Endometrium (tissue), 2 donors: ENCODE measurements at regions not wholly inside any gene's neighbourhood (a gene's known extent, or its start where the extent isn't known, plus 50 kb on each side); places are given as distances from the start of the nearest gene placed in this dataset.

Experiments
- FAIRE-seq: peaks from 2 replicates; lab custom pipeline; 2012; peaks lifted over from hg19 to GRCh38; lab: Jason Lieb, UNC
- donor health status: control.
- donor health status: control.

DNA sequence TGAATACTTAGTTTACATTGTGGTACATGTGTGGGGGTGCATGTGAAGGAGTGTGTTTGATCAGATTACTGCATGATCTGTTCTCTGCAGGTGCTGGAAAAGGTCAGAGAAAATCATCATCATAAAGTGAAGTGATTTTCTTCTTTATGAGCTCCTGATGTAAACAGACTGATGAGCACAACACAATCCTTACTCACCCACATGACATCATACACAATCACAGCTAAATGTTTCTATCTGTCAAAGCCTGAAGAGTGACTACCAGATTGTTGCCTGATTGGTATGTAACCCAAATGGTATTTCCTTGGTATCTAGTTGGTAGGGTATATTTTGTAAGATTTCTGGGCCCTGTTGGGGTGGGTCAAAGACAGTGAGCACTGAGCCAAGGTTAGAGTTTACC, 270.8 kb downstream of the FOXG1 start:
- FAIRE-seq, result no peak

DNA sequence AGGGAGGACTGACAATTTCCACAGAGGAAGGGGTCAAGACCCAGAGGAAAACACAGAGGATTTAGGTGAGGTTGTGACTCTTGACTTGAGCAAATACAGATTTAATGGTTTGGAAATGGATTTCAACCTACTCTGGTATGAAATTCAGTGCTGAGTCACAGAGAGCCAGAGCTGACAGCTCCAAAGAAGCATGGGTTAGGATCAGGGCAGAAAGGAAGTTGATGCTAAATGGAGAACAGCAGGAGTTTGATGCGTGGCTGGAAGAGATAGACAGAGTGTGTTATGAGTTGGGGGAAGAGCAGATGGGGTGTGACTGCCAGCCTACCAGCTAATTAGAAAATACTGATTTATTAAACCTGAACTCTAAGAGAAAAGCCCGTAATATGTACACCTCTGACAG, 272.6 kb downstream of the FOXG1 start:
- FAIRE-seq, result no peak

DNA sequence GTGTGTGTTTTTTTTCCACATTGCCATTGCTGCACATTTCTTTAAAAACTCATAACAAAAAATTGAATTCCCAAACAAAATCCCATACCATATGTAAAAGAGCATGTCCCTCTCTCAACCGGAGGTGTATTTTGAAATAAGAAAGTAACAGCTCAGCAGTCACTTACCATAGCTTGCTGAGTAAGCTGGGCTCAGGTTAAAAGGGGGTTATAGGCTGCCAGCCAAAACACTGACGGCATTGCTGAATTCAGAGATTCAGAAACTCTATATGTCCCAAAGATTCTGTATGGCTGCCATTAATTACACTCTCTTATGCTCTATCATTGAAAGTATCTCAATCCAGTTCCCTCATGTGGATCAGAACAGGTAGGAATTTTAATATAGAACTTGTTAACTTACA, 276.0 kb downstream of the FOXG1 start:
- FAIRE-seq, result no peak

- FAIRE-seq, result no peak
Measured at GRCh38 chr14:29043737-29044136, 277.1 kb downstream of the FOXG1 start.

GRCh38 chr14:29045237-29045636, 278.6 kb downstream of the FOXG1 start:
- no peak for FAIRE-seq

GRCh38 chr14:29054119-29054518, 287.5 kb downstream of the FOXG1 start:
- FAIRE-seq, result no peak

DNA sequence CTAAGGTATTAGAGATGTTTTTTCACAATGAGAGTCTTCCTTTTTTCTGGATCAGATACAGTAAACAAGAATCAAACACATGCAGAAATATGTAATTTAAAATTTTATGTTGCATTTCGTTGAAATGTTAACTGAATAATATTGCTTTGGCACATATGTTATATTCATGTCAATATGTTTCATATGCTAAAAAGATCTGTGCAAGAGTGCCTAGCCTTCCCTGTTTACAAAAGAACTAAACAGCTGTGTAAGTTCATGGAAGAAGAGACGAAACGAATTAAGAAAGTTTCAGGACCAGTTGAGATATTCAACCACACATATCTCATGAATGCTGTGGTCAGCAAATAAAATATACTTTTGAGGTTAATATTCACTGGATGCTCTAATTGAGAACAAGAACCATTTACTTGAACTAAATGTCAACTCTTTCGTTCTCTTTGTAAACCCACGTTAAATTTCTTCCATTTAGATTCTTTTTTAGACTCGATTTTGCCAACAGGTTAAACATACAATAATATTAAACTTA, 289.5 kb downstream of the FOXG1 start:
- FAIRE-seq, result no peak

- no peak for FAIRE-seq
Measured at GRCh38 chr14:29061702-29062101, 295.1 kb downstream of the FOXG1 start.

- no peak for FAIRE-seq
Measured at GRCh38 chr14:29062466-29062865, 295.9 kb downstream of the FOXG1 start.

DNA sequence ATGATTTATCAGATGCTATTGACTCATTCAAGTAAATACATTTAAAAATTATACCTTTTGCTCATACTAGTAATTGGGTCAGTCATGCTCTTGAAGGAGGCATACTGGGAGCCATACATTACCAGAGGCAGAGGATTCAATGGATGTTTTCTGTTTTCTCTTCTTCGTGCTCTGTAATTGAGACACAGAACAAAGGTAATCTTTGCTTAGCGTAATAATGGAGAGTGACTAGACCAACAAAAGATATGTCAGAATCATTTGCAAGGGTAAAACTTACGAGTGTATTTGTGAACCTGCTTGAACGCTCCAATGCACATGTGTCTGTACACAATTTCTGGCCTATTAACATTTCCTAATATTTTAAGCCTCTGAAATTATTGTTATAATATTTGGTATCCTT, 296.4 kb downstream of the FOXG1 start:
- FAIRE-seq, result no peak

DNA sequence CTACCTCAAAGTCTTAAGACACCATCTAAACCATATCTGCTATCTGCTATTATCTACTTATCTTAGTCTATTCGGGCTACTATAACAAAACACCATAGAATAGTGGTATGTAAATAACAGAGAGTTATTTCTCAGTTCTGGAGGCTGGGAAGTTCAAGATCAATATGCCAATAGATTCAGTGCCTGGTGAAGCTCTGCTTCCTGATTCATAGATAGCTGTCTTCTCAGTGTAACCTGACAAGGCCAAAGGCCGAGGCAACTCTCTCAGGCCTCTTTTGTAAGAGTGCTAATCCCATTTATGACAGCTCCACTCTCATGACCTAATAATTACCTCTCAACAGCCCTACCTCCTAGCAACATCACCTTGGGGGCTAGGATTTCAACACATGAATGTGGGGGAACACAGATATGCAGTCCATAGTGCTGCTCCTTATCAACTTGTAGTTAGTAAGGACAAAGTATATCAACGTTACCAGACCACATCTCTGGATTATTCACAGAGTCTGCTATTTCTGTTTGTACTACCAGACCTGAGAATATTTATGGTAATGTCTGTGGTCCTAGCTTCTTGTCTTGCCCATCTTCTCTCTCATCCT, 297.8 kb downstream of the FOXG1 start:
- no peak for FAIRE-seq

DNA sequence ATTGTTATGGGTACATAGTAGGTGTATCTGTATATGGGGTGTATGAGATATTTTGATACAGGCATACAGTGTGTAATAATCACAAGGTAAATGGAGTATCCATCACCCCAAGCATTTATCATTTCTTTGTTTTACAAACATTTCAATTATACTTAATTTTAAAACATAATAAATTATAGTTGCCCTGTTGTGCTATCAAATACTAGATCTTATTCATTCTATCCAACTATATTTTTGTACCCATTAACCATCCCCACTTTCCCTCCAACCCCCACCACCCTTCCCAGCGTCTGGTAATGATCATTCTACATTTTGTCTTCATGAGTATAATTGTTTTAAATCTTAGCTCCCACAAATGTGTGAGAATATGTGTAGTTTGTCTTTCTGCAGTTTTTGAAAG, 302.6 kb downstream of the FOXG1 start:
- FAIRE-seq, result no peak

- FAIRE-seq, result no peak
Measured at GRCh38 chr14:29075761-29076160, 309.2 kb downstream of the FOXG1 start.

GRCh38 chr14:29077916-29078315, 311.3 kb downstream of the FOXG1 start:
- no peak for FAIRE-seq

DNA sequence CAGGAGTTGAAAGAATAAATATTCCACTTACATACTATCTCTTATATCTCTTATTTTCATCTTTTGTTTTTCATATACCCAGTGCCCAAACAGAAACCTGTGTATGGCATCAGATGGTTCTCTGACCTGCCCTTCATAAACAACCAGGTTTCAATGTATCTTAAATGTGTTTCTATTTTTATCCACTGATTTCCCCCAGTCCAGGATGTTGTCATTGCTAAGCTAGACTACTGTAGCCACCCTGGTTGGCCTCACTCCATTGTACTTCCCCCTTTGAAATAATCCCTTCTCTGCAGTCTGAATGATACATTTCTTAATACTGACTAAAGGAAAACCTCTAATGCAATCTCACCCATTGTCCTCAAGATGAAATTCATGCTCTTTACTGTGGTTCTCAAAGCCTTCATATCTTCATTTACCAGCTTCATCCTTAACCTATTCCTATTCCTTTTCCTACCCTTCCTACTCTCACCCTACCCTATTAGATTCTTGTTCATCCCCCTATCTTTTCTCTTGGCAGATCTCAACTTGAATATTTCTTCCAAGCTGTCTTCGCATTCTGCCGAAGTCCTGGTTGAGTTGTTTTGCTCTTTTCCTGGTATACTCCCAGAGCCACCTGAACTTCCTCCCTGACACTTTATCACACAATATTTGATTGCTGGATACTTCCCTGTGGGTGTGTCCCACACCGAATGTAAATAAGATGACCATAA, 312.4 kb downstream of the FOXG1 start:
- FAIRE-seq, result no peak

DNA sequence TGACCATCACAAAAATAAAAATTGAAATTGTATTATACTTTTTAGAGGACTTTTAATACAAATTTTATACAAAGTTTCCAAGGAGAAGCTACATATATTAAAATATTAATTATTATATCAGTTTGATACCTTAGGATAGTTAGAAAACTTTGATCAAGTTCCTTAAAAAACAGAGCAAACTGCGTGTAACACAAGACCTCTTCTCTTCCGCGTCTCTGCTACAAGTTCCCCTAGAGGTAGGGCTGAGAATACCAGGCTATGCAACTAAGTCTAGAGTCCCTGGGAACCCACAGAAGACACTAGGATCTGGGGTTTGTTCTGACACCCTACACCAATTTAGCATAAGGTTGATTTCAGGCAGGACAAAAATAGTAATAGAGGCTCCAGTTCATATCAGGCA, 319.0 kb downstream of the FOXG1 start:
- FAIRE-seq, result no peak

DNA sequence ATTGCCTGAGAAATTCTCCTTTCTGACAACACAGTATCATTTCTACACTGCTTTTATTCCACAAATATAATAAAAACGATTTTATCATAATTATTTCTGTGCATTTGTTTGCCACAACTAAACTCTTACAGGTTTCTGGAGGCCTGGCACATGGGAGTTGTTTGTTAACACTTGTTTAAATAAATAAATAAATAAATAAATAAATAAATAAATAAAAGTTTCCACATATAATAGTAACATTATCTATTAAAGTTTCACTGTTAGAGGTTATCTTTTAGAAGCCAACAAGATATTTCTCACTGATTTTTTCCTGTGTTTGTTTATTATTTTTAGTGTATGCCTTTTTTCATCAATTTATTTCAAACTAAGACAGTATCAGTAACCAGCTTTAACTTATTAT, 323.3 kb downstream of the FOXG1 start:
- FAIRE-seq, result no peak

DNA sequence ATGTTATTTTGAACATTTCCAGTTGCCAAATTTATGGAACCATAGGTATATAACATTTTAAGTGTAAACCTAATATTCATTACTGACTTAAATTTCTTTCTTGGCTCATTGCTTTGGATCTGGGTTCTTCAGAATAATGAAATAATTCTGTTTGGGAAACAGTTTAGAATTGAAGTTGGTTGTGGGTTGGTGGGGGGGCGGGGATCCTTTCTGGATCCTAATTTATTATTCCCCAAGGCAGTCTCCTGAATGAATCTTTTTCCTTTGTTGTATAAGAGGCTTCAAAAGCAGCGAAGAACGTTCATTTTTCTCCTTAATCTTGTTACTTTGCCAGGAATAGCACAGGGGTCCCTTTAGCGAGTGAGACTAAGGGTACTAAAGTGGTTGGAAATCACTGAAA, 325.5 kb downstream of the FOXG1 start:
- FAIRE-seq, result no peak

GRCh38 chr14:29097476-29097875, 330.9 kb downstream of the FOXG1 start:
- no peak for FAIRE-seq

DNA sequence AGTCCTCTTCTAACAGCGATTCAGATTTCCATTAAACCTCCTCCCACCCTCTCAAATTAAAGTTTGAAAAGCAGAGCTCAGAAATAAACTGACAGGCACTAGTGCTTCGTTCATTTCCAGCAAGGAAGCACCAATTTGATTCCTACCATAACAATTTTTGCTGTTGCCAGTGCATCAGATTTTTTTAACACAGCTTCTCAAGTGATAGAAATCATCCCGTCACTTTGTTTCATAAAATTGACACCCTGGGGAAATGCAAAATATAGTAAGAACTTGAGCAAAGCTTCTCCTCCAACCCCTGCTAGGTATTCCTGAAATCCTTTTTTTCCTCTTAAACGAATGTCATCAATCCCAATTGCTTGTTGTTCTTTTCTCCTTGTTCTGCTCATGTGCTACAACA, 332.1 kb downstream of the FOXG1 start:
- no peak for FAIRE-seq

DNA sequence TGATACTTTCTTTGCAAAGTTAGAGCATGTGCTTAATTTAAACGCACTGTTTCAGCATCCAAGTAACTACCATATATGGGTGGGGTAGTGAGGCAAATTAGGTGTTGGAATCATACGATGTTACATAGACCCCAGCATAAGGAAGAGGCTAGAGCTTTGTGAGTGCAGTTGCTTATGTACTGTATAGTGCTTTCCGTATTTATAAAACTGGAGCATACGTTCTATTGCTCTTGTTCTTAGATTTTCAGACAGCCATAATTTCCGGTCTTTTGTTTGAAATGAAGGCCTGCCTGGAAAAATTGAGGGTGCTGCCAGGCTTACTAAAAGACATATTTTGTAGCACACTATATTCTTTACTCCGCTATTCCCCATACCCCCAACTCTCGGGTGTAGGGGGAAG, 335.7 kb downstream of the FOXG1 start:
- FAIRE-seq, result no peak

DNA sequence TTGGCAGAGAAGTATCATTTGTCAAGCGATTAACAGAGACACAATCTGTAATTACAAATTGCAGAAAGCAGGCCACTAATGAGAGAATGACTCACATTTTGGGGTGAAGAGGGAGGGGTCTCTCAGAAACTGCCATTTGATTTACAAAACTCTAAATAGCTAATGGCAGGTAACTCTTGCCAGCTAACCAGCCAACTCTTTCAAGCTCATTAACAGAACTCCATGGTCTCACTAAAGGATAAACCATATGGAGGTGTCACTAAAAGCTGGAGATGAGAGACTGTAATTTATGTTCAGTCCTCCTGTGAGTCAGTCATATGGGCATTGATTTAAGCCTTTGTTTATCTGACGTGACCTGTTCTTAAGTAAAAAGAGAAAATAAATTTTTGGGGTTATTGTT, 336.4 kb downstream of the FOXG1 start:
- FAIRE-seq, result no peak

DNA sequence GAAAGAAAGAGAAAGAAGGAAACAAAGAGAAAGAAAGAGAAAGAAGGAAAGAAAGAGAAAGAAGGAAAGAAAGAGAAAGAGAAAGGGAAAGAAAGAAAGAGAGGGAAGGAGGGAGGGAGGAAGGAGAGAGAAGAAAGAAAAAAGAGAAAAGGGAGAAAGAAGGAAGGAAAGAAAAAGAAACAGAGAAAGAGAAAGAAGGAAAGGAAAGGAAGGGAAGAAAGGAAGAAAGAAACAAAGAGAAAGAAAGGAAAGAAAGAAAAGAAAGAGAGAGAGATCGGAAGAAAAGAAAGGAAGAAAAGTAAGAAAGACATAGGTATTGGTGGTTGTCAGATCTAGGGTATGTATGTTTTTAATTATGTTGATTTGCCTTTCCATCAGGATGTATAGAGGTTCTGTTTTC, 342.3 kb downstream of the FOXG1 start:
- no peak for FAIRE-seq

DNA sequence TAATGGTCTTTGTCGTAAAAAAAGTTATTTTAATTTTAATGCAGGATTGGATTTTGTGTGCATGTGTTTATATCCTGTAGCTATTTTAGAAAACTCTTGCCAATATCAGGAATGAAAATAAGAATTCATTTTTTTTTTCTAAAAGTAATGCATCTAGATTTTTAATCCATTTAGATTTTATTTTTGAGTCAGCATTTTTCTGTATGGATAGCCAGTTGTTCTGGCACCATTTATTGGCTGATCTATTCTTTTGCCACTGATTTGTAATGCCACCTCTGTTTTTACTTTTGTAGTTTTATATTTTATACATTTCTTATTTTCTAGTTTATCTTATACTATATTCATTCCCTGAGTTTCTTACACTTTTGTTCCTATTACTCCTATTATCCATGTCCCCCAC, 343.0 kb downstream of the FOXG1 start:
- no peak for FAIRE-seq
